ENCODE measurements at regions not wholly inside any gene's neighbourhood (a gene's known extent, or its start where the extent isn't known, plus 50 kb on each side); places are given as distances from the start of the nearest gene placed in this dataset.

- TF ChIP-seq, protein P1, sequence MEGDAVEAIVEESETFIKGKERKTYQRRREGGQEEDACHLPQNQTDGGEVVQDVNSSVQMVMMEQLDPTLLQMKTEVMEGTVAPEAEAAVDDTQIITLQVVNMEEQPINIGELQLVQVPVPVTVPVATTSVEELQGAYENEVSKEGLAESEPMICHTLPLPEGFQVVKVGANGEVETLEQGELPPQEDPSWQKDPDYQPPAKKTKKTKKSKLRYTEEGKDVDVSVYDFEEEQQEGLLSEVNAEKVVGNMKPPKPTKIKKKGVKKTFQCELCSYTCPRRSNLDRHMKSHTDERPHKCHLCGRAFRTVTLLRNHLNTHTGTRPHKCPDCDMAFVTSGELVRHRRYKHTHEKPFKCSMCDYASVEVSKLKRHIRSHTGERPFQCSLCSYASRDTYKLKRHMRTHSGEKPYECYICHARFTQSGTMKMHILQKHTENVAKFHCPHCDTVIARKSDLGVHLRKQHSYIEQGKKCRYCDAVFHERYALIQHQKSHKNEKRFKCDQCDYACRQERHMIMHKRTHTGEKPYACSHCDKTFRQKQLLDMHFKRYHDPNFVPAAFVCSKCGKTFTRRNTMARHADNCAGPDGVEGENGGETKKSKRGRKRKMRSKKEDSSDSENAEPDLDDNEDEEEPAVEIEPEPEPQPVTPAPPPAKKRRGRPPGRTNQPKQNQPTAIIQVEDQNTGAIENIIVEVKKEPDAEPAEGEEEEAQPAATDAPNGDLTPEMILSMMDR (IDR thresholded peaks at IDR 0.05) = no peak
- TF ChIP-seq EP300 (IDR thresholded peaks at IDR 0.05) (no peak), POLR2AphosphoS5 (IDR thresholded peaks at IDR 0.05) (no peak)
Measured at GRCh38 chr7:35526645-35527044, 168.3 kb downstream of the HERPUD2 start.

Measured in sigmoid colon (tissue), 4 donors.